ENCODE measurements at regions not wholly inside any gene's neighbourhood (a gene's known extent, or its start where the extent isn't known, plus 50 kb on each side); places are given as distances from the start of the nearest gene placed in this dataset.

DNA sequence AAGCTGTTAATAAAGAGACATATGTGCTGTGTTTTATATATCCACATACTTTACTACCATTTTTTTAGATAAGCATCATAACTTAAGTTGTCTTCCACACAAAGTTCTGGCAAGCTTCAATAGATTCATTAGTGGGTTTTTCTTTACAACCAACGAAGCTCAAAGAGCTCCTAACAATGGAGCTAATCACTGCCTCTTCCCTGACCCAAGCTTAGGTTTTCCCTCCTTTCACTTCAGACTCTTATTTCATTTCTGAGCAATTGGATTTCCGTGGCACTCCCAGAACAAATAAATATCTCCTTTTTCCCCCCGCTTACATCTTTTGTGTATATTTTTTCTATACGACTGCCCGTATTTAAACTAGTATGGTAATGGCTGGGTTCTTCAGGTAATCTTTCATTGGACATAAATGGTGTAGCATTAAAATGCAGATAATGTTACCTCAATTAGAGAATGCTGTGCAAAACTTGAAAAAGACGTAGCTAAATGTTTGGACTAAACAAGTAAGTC, 275.5 kb upstream of the TMEM161B start:
- no peak for DNase-seq

DNA sequence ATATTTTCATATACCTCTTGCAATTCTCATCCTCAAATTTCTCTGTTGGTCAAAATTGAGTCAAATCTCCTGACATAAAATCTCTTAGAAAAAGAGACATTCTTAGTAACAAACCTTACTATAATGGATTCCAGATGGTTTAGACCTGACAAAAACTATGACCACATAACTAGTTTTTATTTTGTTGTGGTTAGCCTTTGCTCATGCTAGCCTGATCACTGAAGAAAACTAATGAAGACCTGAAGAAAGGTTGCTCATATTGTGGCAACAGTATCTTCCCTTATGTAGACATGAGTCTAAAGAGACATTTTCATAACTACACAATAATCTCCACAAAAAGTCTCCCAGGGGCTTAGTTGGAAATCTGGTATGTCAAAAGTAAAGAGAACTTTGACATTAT, 274.1 kb upstream of the TMEM161B start:
- no peak for DNase-seq

DNA sequence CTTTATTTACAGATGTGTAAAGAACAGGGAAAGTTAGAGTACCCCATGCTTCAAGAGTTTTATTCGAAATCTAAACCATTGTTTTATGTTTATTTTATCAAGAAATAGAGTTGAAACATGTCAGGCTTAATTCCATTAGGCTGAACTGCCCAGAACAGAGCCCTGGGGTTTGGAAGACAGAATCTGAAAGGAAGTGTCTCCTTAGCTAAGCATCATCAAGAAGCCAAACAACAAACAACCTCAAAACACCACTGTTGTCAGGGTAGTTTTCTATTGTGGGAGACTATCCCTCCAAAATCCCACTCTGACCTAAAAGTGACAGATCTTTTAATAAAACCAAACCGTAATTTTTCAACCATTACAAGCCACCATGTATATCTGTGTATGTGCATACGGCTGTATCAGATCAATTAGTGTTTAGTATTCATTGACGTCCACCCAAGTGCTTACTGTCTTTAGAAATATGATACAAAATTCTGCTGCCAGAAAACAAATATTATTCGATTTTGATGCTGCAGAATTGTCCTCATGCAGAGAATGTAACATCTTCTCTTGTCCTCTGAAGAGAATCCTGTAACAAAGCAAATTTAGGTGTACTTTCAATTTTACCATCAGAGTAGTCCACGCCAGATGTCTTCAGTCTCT, 271.9 kb upstream of the TMEM161B start:
- DNase-seq = no peak

DNA sequence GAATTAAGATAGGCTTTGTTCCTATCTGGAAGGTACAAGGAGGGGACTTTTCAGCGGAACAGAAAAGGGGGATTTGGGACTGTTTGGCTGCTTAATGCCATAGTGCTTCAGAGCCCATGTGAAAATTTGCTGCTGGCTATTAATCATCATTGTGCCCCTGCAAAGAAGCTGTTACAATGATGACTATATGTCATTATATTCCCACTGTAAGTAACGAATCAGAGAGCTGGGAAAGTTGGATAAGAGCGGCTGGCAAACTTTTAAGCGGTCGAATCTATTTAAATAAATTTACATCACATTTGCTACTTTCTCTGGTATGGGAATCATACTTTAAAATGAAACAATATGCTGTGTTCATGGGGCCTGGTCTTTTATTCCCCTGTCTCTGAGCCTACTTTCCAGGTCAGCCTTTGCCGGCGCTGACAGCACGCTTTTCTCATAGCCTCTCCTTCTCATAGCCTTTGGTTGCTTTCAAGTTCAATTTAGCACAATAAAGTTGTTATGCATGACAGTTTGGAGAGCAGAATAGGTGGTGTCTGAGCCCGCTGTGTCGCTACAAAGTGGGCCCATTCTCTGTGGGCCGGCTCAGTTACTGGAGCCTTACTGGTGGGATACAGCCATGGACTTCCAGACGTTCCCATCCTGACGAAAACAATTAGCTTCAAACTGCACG, 271.2 kb upstream of the TMEM161B start:
- DNase-seq = peak in 1 of 3 donors; percentile 1

DNA sequence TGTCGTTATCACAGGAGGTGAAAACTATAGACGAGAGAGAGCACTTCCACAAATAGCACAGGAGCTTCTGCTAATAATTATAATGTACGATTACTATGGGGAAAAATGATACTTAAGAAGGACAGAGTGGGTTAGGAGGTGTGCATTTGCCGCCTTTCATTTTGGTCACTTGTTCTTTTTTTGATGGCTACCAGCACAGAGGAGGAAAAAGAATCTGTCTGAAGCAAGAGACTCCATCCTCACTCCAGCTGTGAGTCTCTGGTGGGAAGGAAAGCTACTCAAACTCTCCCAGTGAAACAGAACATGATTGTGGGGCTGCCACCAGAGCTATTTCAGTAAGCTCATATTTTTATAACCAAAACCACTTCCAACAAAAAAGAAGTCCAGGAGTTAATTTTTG, 270.4 kb upstream of the TMEM161B start:
- no peak for DNase-seq

DNA sequence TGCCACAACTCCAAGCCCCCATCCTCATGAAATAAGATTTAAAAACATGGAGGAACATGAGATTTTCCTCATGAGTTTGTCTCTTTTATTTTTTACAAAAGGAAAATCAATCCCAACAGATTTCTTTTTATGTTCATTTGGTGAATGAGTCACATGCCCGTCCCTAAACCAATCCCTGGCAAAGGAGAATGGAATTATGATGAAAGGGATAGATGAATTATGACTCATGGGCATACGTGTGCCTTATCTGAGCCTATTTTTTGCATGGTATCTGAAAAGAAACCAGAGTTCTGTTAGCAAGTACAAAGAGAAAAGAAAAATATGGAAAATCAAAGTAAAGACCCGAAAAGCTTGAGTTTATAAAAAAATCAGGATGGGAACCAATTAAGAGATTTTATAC, 267.5 kb upstream of the TMEM161B start:
- DNase-seq = no peak

DNA sequence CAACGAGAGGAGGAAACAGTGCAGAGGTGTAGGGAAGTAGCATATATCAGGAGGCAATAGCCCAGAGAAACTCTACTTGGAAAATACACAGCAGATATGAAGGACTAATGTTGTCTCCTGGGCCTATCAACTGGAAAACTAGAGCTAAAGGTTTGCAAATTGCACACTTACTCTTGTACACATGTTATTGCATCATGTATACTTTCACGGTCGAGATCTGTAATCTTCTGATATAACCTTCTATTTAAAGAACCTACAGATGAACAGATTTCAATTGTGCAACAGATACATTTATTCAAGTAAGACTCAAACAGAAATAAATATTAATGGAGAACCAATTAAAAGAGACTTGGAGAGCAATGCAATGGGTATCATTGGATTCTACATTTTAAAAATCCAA, 256.3 kb upstream of the TMEM161B start:
- no peak for DNase-seq

DNA sequence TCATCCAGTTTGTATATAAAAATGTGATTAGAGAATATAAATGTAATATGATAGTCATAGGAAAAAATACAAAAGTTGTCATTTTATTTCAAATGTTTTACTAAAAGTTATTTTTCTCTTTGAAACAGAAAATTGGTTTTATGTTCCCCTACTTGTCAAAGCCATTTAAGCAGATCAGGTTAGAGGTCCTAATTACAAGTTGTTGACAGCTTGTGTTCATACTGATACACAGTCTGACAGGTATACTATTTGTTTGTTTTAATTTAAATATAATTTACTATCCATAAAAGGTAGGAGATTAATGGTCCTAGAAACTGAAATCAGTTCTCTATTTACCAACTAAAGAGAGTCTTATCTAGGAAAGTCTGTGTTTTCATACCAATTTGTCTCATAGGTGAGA, 250.4 kb upstream of the TMEM161B start:
- DNase-seq = no peak

DNA sequence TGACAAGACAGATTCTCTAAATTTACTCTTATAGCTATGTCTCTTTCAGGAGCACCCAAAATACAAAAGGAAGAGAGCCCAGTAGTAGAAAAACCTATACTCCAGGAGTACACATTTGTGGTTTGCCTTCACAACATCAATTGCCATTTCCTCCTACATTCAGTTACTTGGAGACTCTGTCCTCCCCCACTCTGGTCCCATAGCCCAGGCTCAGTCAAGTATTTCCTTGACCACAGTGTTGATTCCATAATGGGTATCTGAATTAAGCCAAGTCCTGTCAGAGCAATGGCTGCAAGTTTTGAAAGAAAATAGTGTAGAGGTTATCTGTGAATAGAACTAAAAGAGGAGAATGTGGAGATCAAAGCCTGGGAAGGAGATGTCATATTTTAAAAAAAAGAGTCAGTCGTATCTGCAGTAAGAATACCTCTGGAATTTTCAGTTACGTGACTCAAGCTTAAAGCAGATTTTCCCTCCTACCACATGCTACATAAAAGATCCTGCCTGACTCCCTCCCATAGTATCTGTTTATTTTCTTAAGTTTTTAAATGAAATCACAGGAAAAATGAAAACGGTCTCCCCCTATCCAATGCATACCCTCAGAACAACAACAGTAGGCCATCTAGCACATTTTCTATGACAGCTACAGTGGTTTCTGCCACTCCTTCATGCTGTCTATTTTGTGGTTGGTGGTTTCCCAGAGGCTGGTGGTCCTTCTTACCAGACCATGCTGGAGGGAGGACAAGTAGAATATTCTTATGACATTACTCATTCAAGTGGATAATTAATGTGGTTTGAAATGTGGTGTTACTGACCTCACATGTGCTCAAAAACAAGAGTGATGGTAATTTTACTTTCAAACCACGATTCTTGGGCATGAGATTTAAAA, 249.7 kb upstream of the TMEM161B start:
- DNase-seq = no peak

DNA sequence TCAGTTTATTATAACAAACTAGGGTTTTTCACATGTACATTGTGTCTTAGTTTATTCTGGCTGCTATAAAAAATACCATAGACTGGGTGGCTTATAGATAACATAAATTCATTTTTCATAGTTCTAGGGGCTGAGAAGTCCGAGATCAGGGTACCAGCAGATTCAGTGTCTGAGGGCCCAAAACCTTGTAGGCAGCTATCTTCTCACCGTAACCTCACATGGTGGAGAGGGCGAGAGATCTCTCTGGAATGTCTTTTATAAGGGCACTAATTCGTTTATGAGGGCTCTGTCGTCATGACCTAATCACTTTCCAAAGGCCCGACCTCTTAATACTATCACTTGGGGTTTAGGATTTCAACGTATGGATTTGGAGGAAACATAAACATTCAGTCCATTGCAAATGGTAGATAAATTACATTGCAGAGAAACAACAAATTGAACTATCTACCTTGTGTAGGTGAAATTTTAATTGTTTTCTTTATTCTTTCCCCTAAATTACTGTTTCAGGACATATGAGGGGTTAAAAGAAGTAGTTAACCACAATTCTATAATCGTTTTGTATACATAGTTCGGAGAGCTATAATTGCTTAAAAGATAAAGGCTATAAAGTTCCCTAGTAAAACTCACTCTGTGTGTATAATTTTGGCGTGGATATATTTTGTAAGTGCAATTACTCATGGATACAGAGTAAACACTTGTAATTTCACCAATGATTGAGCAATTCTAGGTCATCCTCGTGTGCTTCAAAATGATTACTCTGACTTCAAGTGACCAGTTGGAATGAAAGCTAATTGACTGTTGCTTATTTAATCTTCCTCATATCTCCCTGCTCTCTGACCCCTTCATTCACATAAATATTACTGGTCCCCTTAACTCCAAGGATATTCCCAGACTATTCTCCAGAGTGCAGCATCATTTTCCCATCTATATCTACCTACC, 247.5 kb upstream of the TMEM161B start:
- DNase-seq = no peak

DNA sequence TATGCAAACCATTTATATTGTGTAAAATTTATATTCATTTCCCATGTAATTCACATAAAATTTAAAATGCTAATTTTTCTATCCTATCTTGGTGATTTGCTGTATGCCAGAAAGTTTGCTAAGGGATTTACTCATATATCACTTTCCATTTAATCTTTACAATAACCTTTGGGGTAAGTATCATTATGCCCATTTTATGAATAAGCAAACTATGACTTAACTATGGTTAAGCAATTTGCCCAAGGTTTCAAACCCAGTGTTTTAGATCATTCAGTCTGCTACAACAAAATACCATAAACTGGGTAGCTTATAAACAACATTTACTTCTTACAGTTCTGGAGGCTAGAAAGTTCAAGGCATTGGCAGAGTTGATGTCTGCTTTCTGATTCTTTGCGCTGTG, 246.4 kb upstream of the TMEM161B start:
- DNase-seq = no peak

DNA sequence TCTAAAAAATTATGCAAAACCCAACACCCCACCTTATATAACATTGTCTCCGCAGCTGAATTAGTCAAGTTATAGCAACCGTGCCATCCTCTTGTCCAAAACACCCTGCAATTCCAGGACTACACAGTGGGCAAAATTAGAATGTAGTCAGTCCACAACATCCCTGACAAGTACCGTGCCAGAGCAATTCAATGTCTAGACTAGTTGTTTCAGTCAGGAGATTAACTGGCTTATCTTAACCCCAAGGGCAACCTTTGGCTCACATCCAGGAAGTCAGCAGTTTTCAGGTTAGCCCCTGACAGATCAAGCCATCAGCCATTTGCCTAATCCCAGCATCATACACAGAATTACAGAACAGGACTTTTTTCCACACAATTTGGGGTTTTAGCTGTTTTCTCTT, 240.8 kb upstream of the TMEM161B start:
- no peak for DNase-seq

DNA sequence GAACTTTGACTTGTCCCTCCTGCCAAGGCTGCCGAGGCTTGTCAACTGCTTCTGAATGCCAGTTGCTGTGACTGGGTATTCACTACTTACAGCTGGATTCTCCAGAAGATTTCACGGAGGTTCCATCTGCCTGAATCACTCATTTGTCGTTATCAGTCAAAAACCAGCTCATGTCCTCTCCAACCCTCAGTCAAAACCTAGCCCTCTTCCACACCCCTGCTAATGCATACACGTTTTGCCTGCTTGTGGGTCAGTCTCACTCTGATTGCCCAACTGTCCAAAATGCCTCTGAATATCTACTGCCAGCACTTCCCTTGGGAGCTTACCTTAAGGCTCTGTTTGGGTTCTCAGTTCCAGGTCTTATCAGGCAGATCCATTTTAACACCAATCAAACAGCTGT, 238.6 kb upstream of the TMEM161B start:
- no peak for DNase-seq

DNA sequence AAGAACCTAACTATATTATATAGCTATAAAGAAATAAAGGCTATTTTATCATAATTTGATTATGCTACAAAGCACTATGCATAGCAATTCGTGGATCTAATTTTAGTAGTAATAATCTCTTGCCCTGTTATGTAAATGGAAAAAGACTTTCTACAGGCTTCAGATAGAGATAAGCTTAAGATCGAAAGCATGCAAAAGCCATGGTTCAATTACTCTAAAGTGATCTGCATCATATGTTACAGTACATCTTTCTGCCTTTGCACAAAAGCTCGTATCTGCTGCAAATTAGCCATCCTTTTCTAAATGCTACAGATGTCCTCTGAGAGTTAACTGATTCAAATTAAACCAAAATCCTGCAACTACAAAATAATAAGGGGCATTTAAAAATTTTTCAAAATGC, 234.8 kb upstream of the TMEM161B start:
- no peak for DNase-seq

DNA sequence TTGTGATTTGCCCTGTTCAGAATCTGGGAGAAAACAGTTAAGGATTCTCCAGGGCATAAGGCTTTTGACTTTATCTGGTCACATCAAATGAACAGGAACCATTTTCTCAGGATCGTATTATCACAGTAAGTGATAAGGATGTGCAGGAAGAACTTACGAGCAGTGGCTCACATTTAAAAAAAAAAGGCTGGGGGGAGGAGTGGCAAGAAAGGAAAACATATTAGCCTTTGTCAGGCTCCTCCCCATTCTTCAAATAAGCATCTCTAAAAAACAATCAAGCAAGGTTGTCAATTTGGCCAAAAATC, 234.3 kb upstream of the TMEM161B start:
- peak in 1 of 3 donors; percentile 6 for DNase-seq

DNA sequence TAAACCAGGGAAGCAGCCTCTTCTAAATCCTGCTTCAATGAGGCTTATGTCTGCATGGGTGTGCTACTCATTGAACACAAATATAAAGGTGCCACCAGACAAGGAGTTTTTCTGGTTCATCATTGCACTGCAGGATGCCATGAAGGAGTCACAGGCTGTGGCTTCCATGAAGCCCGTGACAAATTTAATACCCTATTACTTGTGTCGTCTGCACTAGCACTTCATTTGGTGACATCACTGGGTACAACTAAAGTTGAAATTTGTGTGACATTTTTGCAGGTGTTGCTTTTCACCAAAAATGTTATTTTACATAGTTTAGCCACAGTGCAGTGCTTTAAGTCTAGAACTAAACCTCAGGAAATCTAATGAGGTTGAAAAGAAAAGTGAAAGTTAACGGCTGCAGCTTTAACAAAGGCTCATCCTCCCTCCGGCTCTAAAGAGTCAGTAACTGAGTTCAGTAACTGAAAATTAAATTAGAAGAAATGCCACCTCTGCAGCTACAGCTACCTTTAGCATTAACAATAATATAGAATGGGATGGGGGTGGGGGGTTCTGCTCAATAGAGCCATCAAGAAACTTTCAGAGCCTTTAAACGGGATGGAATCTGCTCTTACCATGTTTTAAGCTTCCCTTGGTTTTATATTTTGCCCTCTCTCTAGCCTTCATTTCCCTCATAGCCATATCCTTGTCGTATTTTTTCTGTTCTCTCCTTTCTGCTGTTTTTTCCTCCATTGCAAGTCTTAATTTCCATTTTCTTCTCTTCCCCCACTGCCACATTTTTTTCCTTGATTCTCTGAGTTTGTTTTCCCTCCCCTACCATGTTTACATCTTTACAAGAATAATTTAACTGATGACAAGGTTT, 233.8 kb upstream of the TMEM161B start:
- peak in 1 of 3 donors; percentile 22 for DNase-seq

DNA sequence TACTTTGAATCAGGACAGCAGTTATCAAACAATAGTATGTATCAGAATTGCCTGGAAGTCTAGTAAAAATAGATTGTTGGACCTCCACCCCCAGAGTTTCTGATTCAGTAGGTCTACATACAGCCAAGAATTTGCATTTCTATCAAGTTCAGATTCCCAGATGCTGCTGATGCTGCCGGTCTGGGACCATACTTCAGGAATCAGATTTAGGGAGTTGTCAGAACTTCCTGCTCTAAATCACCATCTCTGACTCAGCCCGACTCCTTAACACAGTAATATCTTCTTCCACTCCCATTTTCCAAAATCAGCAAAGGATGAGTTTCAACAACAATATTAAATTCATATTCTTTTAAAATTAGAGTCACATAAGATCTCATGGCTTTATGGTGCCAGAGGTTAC, 227.2 kb upstream of the TMEM161B start:
- no peak for DNase-seq

DNA sequence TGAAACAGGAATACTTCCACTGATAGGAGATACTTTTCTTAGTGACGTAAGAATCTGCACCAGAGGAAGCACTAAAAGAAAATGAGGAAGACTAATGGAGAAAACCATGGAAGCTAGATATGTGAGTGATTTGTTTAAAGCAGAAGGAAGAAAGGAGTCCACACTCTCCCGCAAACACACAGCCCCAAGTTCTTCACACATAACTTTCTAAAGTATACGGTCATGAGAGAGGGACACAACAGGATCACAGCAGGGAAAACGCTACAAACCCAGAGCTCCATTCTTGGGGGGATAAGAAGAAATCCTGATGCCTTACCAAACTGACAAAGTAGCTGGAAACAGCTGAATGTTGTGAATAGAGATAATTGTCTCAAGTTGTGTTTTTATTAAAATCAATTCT, 222.2 kb upstream of the TMEM161B start:
- no peak for DNase-seq

DNA sequence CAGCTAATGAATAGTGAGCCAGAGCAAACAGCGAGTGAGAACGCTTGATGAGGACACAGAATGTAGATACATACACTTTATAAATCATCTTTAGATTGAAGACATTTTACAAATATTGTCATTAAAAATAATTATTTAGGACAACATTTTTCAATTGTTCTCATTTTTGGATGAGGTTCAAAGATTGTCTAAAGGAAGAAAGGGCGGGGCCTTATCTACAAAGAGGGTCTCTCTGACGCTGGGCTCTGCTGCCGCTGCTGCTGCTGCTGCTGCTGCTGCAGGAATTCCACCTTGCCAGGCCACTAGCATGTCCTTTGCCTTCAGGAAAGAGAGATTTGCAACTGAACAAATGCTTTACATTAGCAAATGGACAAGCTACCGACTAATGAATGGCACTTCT, 220.7 kb upstream of the TMEM161B start:
- no peak for DNase-seq

DNA sequence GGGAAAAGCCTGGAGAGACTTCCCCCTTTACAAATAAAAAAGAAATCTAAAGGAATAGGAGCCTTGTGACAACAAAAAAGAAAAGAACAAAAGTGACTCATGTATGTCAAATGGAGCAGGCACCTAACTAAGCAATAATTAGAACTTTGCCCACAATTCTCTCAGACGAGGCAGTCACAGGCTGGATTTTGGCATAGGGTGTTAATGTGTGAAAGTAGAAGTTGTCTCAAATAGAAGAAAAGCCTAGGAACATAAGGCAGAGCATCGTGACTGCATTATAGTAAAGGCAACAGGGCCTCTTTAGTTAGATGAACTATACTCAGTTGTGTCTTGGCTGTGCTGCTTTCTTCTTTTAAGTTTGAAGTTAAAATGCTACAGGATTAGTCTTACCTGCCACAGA, 219.9 kb upstream of the TMEM161B start:
- no peak for DNase-seq

DNA sequence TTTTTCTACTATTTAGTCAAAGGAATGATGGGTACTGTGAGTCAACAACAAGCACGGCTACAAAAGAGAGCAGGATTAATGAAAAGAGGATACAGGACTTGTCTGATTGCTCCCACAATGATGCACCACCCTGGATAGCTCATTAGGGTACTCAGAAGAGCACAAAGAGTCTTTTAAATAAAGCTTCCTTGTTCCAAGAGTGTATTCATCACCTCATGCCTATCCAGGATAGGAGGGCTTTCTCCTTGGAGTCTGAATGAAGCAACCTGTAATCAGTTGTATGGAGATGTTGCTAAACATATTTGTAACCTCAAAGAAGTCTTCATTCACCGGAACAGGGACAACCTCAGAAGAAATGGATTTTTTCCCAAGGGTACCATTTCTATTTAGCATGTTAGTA, 219.5 kb upstream of the TMEM161B start:
- DNase-seq = no peak
